AG10803 (cell line): ENCODE measurements at regions not wholly inside any gene's neighbourhood (a gene's known extent, or its start where the extent isn't known, plus 50 kb on each side); places are given as distances from the start of the nearest gene placed in this dataset.
A peak's percentile ranks its signal among the peaks of the same experiment; 100 is the strongest.
"Not testable (repeated sequence)": the region's sequence is repeated elsewhere in the genome, so short reads cannot be mapped to it uniquely, and the experiment has no call there.

Experiments
- DNase-seq: peaks from one replicate; pipeline ENCODE4 v3.0.0; 2010; ENCODE audit warnings: low read depth
- H3K4me3 ChIP-seq: 2 replicates; pipeline ENCODE4 v1.5.1; 2011; ENCODE audit warnings: mild to moderate bottlenecking, low read length, control low read depth
- TF ChIP-seq, protein P1 (sequence below): conservative IDR thresholded peaks from 2 replicates; pipeline ENCODE4 v1.5.1; 2011; ENCODE audit warnings: mild to moderate bottlenecking, low read length, control low read depth, inconsistent platforms

DNA sequence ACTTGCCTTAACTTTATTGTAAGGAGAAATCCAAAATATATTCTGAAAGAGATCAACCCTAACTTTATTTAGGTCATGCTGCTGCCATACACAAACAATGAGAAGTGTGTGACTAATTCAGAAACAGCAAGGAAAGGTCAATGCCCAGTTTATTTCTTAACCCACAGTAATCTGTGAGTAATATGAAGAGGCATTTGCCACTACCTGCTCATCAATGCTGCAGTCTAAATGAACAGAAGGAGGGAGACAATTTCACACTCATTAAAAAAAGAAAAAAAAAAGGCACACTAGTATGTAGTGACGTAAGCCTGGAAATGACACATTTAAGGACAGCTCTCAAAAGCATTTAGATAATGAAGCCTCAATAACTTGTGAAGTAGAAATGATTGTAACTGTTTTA, 90.5 kb upstream of the FOXN3 start:
- H3K4me3 ChIP-seq, result no peak overlapping the region
- peak; percentile 79 for DNase-seq
- TF ChIP-seq, protein P1, sequence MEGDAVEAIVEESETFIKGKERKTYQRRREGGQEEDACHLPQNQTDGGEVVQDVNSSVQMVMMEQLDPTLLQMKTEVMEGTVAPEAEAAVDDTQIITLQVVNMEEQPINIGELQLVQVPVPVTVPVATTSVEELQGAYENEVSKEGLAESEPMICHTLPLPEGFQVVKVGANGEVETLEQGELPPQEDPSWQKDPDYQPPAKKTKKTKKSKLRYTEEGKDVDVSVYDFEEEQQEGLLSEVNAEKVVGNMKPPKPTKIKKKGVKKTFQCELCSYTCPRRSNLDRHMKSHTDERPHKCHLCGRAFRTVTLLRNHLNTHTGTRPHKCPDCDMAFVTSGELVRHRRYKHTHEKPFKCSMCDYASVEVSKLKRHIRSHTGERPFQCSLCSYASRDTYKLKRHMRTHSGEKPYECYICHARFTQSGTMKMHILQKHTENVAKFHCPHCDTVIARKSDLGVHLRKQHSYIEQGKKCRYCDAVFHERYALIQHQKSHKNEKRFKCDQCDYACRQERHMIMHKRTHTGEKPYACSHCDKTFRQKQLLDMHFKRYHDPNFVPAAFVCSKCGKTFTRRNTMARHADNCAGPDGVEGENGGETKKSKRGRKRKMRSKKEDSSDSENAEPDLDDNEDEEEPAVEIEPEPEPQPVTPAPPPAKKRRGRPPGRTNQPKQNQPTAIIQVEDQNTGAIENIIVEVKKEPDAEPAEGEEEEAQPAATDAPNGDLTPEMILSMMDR, result no peak

DNA sequence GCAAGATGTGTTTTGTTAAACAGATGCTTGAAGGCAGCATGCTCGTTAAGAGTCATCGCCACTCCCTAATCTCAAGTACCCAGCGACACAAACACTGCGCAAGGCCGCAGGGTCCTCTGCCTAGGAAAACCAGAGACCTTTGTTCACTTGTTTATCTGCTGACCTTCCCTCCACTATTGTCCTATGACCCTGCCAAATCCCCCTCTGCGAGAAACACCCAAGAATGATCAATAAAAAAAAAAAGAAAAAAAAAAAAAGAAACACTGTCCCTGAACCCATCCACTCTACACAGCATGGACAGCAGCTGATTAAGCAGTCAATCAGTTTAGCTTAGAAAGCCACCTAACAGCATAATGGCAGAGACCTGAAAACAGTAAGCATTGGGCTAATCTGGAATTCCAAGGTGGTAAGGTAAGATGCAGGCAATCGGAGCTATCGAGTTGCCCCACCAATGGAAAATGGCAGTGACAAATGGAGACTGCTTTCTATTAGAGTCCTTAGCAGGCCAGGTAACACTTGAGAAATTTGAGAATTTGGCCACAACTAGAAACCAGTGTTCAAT, 89.9 kb upstream of the FOXN3 start:
- H3K4me3 ChIP-seq, DNase-seq: not testable (repeated sequence)

DNA sequence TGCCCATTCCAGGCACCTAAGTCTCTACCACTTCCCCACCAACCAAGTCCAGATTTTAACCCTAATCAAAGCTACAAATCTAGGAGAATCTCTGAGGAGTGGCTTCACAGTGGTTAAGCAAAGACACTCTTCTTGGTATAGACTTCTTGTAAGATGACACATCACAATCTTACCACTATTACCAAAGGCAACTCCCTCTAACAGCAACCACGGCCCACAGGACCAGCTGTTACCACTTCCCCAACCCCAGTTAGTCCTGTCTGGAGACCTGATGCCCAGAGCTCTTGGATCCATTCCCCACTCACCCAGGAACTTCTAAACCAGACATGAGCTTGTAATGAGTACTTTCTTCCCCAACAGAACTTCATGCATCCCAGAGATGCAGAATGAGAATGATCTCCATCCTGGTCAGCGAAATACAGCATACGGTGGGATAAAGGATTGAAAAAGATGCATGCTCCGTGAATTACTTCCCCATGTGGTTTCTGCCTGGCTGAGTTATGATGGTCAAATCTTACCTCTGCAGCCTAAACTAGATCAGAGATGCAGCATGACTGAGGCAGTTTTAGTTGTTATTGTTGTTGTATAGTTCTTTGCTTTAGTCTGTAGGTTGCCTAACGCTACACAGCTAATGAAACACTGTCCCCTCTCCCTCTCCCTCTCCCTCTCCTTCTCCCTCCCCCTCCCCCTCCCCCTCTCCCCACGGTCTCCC, 87.7 kb upstream of the FOXN3 start:
- DNase-seq, result peak; percentile 91
- TF ChIP-seq, protein P1, result no peak

DNA sequence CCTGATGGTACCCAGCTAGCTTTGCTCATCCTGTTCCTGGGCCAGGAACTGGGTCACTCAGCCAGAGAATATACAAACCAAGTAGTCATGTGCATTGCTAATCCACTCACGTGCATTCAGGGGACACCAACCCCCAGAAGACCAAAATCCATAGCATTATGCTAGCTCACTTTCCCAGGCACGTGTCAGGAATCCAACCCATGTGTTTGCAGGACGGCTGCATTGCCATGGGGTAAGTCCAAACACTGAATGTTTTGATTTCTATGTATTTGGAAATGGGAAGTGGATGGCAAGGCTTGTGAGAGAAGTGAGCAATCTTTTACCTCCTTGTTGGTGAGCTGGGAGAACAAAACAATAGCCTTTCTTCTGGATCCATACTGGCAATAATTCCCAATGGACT, 87.1 kb upstream of the FOXN3 start:
- DNase-seq, result peak; percentile 48
- no peak overlapping the region for H3K4me3 ChIP-seq
- TF ChIP-seq, protein P1, result no peak

More for the DNA sequence above, 87.7 kb upstream of the FOXN3 start:
- H3K4me3 ChIP-seq, result no peak overlapping the region

DNA sequence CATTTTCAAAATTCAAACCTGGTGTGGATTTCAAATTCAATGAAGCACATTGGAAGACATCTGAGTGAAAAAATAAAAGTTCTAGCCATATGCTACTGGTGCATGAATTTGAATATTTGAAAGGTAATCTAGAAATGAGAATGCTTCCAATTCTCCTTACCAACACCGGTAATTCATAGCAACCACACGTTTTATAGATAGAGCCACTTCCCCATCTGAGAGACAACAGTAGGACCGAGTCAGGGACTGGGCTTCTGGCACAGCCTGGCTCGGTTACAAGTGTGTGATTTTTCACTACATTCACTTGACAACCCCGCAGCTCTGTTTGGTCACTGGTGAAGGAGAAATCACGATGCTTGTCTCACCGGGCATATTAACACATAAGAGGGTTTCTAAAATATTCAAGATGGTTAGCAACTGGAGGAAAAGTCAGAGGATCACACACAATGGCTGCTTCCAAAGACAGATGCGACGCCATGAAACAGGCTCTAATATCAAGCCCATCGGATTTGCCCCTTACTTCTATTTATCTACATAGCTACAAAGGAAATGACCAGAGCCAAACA, 86.5 kb upstream of the FOXN3 start:
- DNase-seq, result no peak
- TF ChIP-seq, protein P1, result no peak
- no peak overlapping the region for H3K4me3 ChIP-seq

DNA sequence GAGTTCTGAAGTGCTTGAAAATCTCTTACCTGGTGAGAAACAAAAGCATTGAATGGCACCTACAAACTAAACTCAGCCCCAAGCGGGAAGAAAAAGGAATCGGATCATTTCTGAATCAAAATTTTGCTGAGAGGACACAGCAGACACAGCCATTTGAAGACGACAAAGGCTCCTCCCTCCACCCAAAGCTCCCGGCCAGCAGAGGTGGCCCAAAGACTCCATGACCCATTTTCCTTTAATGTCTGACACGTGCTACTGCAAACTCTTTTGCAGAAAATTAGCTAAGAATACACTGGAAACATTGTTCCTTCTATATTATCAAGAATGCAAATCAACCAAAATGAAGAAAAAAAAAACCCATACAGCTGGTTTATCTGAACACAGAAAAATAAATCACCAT, 85.9 kb upstream of the FOXN3 start:
- no peak for DNase-seq
- TF ChIP-seq, protein P1, result no peak
- H3K4me3 ChIP-seq, result no peak overlapping the region

DNA sequence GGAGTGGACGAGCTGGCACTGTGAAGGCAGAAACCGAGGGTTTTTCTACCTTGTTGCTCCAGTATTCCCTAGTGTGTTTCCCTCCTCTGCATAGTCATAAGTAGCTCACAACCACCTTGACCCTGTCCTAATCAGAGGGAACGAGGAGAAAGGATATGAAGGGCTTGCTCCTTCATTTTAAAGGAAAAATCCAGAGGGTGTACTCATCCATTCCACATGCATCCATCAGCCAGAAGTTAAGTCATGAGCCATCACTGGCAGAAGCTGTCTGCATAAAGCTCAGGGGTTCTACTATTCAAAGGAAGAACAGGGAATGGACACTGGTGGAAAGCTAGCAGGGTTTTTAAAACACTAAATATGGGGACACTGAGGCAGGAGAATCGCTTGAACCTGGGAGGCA, 84.3 kb upstream of the FOXN3 start:
- DNase-seq, result no peak
- TF ChIP-seq, protein P1, result no peak
- no peak overlapping the region for H3K4me3 ChIP-seq
